Neural cell (in vitro differentiated cells): ENCODE measurements at regions not wholly inside any gene's neighbourhood (a gene's known extent, or its start where the extent isn't known, plus 50 kb on each side); places are given as distances from the start of the nearest gene placed in this dataset.
"Not testable (repeated sequence)": the region's sequence is repeated elsewhere in the genome, so short reads cannot be mapped to it uniquely, and the experiment has no call there.

ENCODE experiments used
- H2AFZ ChIP-seq: fragments of 200-600, 300-800 bp; sonication (generic), shearing (Covaris generic); 2 replicates; pipeline ENCODE4 v1.6.0; 2014; ENCODE audit warnings: low read depth, mild to moderate bottlenecking, antibody characterized with exemption, low read length, moderate library complexity
- H3F3A ChIP-seq: fragments of 200-600 bp; shearing (Covaris generic); 2 replicates; pipeline ENCODE4 v1.6.1; 2016; ENCODE audit warnings: mild to moderate bottlenecking, moderate library complexity, mixed read lengths, antibody characterized with exemption, low read length; ENCODE audit not compliant: insufficient read depth, poor library complexity, severe bottlenecking
- H3K27ac ChIP-seq: fragments of 200-600, 300-800 bp; sonication (generic), shearing (Covaris generic); 2 replicates; pipeline ENCODE4 v1.5.1; 2014; ENCODE audit warnings: mild to moderate bottlenecking, low read length, moderate library complexity
- H3K27me3 ChIP-seq: fragments of 300-800, 200-600 bp; sonication (generic), shearing (Covaris generic); 2 replicates; pipeline ENCODE4 v1.6.0; 2014; ENCODE audit warnings: mild to moderate bottlenecking, low read depth, low read length, moderate library complexity; ENCODE audit not compliant: insufficient read depth
- H3K36me3 ChIP-seq: fragments of 300-800, 200-600 bp; sonication (generic), shearing (Covaris generic); 2 replicates; pipeline ENCODE4 v1.5.1; 2014; ENCODE audit warnings: mild to moderate bottlenecking, antibody characterized with exemption, low read length, moderate library complexity; ENCODE audit not compliant: insufficient read depth
- H3K4me2 ChIP-seq: fragments of 300-800, 200-600 bp; sonication (generic), shearing (Covaris generic); 2 replicates; pipeline ENCODE4 v1.6.0; 2014; ENCODE audit warnings: mild to moderate bottlenecking, low read length
- H3K4me3 ChIP-seq: fragments of 300-800, 200-600 bp; sonication (generic), shearing (Covaris generic); 2 replicates; pipeline ENCODE4 v1.5.1; 2014; ENCODE audit warnings: mild to moderate bottlenecking, low read length, moderate library complexity
- H3K79me2 ChIP-seq: fragments of 200-600 bp; shearing (Covaris generic); replicated peaks from 2 replicates; pipeline ENCODE4 v1.6.0; 2014; ENCODE audit warnings: mild to moderate bottlenecking, low read length, moderate library complexity; ENCODE audit not compliant: insufficient read depth
- H3K9ac ChIP-seq: fragments of 300-800, 200-600 bp; sonication (generic), shearing (Covaris generic); 2 replicates; pipeline ENCODE4 v1.6.1; 2016; ENCODE audit warnings: mild to moderate bottlenecking, low read length, mixed read lengths
- H3K9me2 ChIP-seq: fragments of 200-600 bp; shearing (Covaris generic); 2 replicates; pipeline ENCODE4 v1.6.1; 2016; ENCODE audit warnings: mild to moderate bottlenecking, low read length, mixed read lengths; ENCODE audit not compliant: insufficient read depth
- H3K9me3 ChIP-seq: fragments of 200-600, 300-800 bp; sonication (generic), shearing (Covaris generic); 2 replicates; pipeline ENCODE4 v1.6.1; 2016; ENCODE audit warnings: mild to moderate bottlenecking, mixed run types, low read length, moderate library complexity, mixed read lengths
- H4K20me1 ChIP-seq: fragments of 200-600 bp; shearing (Covaris generic); 2 replicates; pipeline ENCODE4 v1.6.1; 2016; ENCODE audit warnings: mild to moderate bottlenecking, mixed run types; ENCODE audit not compliant: insufficient read depth
- EP300 ChIP-seq: fragments of 450-650 bp; conservative IDR thresholded peaks from 2 replicates; pipeline ENCODE4 v1.6.1; 2014; ENCODE audit warnings: antibody characterized with exemption, mild to moderate bottlenecking, moderate library complexity; ENCODE audit not compliant: poor library complexity, severe bottlenecking
- EZH2 ChIP-seq: fragments of 200-600, 300-800 bp; shearing (Covaris generic), sonication (generic); IDR thresholded peaks from 2 replicates; pipeline ENCODE4 v1.6.1; 2014; ENCODE audit warnings: antibody characterized with exemption, low read length, borderline replicate concordance, mild to moderate bottlenecking; ENCODE audit not compliant: insufficient read depth, poor library complexity, severe bottlenecking
- MXI1 ChIP-seq: fragments of 450-650 bp; conservative IDR thresholded peaks from 2 replicates; pipeline ENCODE4 v1.6.1; 2014; ENCODE audit warnings: antibody characterized with exemption, mild to moderate bottlenecking; ENCODE audit not compliant: poor library complexity, severe bottlenecking
- POLR2AphosphoS5 ChIP-seq: IDR thresholded peaks from 2 replicates; pipeline ENCODE4 v1.6.1; 2012
- RAD21 ChIP-seq: fragments of 450-650 bp; conservative IDR thresholded peaks from 2 replicates; pipeline ENCODE4 v1.6.1; 2014; ENCODE audit warnings: antibody characterized with exemption, mild to moderate bottlenecking, moderate library complexity
- SMC3 ChIP-seq: fragments of 450-650 bp; conservative IDR thresholded peaks from 2 replicates; pipeline ENCODE4 v1.6.1; 2014; ENCODE audit warnings: antibody characterized with exemption, mild to moderate bottlenecking, moderate library complexity; ENCODE audit not compliant: poor library complexity
- TAF1 ChIP-seq: IDR thresholded peaks from 2 replicates; pipeline ENCODE4 v1.6.1; 2012; ENCODE audit warnings: low read depth
- TF ChIP-seq, protein P1 (sequence below): IDR thresholded peaks from 2 replicates; pipeline ENCODE4 v1.6.1; 2012; ENCODE audit warnings: borderline replicate concordance
- TF ChIP-seq, protein P2 (sequence below): fragments of 450-650 bp; IDR thresholded peaks from 2 replicates; pipeline ENCODE4 v1.5.1; 2014; ENCODE audit warnings: antibody characterized with exemption, mild to moderate bottlenecking, moderate library complexity; ENCODE audit not compliant: poor library complexity, severe bottlenecking

GRCh38 chr1:242946206-242946605, 308.9 kb downstream of the CEP170 start:
- no peaks in the 10 kb centered on the region for H3K9me2 ChIP-seq
- no peaks in the 10 kb centered on the region for H4K20me1 ChIP-seq
- H3K4me2 ChIP-seq: no peak overlapping the region
- no peak overlapping the region for H3K27ac ChIP-seq
- H3K9ac ChIP-seq: no peak overlapping the region
- H3K9me3 ChIP-seq: no peaks in the 10 kb centered on the region
- TF ChIP-seq RAD21 (no peak), SMC3 (no peak), TAF1 (no peak), POLR2AphosphoS5 (no peak), EP300 (no peak), EZH2 (no peak), MXI1 (no peak)
- TF ChIP-seq, protein P1, sequence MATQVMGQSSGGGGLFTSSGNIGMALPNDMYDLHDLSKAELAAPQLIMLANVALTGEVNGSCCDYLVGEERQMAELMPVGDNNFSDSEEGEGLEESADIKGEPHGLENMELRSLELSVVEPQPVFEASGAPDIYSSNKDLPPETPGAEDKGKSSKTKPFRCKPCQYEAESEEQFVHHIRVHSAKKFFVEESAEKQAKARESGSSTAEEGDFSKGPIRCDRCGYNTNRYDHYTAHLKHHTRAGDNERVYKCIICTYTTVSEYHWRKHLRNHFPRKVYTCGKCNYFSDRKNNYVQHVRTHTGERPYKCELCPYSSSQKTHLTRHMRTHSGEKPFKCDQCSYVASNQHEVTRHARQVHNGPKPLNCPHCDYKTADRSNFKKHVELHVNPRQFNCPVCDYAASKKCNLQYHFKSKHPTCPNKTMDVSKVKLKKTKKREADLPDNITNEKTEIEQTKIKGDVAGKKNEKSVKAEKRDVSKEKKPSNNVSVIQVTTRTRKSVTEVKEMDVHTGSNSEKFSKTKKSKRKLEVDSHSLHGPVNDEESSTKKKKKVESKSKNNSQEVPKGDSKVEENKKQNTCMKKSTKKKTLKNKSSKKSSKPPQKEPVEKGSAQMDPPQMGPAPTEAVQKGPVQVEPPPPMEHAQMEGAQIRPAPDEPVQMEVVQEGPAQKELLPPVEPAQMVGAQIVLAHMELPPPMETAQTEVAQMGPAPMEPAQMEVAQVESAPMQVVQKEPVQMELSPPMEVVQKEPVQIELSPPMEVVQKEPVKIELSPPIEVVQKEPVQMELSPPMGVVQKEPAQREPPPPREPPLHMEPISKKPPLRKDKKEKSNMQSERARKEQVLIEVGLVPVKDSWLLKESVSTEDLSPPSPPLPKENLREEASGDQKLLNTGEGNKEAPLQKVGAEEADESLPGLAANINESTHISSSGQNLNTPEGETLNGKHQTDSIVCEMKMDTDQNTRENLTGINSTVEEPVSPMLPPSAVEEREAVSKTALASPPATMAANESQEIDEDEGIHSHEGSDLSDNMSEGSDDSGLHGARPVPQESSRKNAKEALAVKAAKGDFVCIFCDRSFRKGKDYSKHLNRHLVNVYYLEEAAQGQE: no peak
- TF ChIP-seq, protein P2, sequence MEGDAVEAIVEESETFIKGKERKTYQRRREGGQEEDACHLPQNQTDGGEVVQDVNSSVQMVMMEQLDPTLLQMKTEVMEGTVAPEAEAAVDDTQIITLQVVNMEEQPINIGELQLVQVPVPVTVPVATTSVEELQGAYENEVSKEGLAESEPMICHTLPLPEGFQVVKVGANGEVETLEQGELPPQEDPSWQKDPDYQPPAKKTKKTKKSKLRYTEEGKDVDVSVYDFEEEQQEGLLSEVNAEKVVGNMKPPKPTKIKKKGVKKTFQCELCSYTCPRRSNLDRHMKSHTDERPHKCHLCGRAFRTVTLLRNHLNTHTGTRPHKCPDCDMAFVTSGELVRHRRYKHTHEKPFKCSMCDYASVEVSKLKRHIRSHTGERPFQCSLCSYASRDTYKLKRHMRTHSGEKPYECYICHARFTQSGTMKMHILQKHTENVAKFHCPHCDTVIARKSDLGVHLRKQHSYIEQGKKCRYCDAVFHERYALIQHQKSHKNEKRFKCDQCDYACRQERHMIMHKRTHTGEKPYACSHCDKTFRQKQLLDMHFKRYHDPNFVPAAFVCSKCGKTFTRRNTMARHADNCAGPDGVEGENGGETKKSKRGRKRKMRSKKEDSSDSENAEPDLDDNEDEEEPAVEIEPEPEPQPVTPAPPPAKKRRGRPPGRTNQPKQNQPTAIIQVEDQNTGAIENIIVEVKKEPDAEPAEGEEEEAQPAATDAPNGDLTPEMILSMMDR: no peak
- no peaks in the 10 kb centered on the region for H3K79me2 ChIP-seq
- H2AFZ ChIP-seq: no peak overlapping the region
- H3F3A ChIP-seq: no peaks in the 10 kb centered on the region
- no peaks in the 10 kb centered on the region for H3K27me3 ChIP-seq
- no peak overlapping the region for H3K4me3 ChIP-seq
- no peaks in the 10 kb centered on the region for H3K36me3 ChIP-seq

DNA sequence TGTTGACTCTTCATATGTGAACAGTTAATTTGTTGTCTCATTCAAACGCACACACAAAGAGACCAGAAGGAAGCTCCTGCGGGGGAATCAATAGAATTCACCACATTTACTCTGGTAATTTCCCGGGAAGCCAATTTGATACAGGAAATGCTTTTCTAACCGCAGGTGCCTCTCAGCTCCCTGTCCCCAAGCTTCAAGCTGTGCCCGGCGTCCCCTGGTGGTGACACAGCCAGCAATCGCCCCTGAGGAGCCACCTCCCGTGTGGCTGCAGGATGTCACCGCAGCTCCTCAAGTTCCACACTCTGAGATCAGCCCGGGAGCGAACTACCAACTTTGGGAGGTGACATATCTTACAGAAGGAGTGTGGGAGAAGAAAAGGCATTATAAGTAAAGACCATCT, 318.4 kb downstream of the CEP170 start:
- H4K20me1 ChIP-seq, H3K27ac ChIP-seq, H3K36me3 ChIP-seq: not testable (repeated sequence)

GRCh38 chr1:242924717-242925116, 330.4 kb downstream of the CEP170 start:
- not testable (repeated sequence) for H3K79me2 ChIP-seq, H3K4me3 ChIP-seq

More for the DNA sequence above, 318.4 kb downstream of the CEP170 start:
- not testable (repeated sequence) for H3K27me3 ChIP-seq, H3K79me2 ChIP-seq, H3K9me3 ChIP-seq, H2AFZ ChIP-seq, H3K9me2 ChIP-seq, H3F3A ChIP-seq, H3K9ac ChIP-seq, H3K4me2 ChIP-seq, H3K4me3 ChIP-seq

DNA sequence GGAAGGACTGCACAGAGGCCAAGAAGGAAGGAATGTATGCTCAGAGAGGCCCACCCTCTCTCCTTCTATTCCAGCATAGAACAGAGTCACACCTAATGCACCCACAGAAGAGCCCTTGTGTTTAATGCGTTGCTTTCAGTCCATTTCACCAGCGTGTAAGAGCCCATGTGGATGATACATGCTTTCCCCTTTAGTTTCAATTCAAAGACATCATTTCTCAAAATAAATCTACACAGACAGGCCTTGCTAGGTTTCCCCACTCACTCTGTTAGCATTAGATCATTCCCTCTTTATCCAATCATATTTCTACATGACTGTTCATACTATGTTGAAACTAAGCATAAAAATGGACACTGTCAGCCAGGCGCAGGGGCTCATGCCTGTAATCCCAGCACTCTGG, 331.5 kb downstream of the CEP170 start:
- not testable (repeated sequence) for H2AFZ ChIP-seq, H3K79me2 ChIP-seq, H3K9ac ChIP-seq, H3K36me3 ChIP-seq, H3K9me3 ChIP-seq, H3K4me2 ChIP-seq, H3K27me3 ChIP-seq, H3K9me2 ChIP-seq, H3K4me3 ChIP-seq, H3K27ac ChIP-seq, H3F3A ChIP-seq, H4K20me1 ChIP-seq

More at GRCh38 chr1:242924717-242925116, 330.4 kb downstream of the CEP170 start:
- not testable (repeated sequence) for H3K27ac ChIP-seq, H3K9me3 ChIP-seq, H3K9me2 ChIP-seq, H4K20me1 ChIP-seq, H3K4me2 ChIP-seq, H2AFZ ChIP-seq, H3F3A ChIP-seq, H3K36me3 ChIP-seq, H3K27me3 ChIP-seq, H3K9ac ChIP-seq

DNA sequence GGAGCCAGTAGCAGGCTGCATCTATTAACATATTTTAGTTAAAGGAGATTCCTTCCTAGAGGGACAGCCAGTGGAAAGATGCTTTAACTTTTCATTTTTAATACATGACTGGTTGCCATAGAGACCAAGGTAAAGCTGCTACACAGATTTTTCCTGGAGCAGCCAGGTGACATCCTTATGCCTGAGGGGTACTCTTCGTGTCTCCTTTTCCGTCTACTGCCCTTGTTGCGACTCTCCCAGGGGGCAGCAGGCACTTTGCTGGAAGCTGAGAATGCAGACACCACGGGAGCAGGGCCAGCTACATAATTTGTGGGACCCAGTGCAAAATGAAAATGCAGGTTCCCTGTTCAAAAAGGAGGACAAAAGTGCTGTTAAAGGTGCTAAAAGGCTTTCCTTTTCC, 340.4 kb downstream of the CEP170 start:
- H3F3A ChIP-seq, H3K4me2 ChIP-seq, H3K79me2 ChIP-seq, H3K27ac ChIP-seq, H2AFZ ChIP-seq, H3K27me3 ChIP-seq, H3K9me3 ChIP-seq, H3K36me3 ChIP-seq, H4K20me1 ChIP-seq, H3K9me2 ChIP-seq, H3K9ac ChIP-seq: not testable (repeated sequence)
- peak overlapping the region; percentile 21 for H3K4me3 ChIP-seq
